SK-N-SH treated with all-trans-retinoic acid at 6 μM for 48 hours (cell line): ENCODE measurements at regions not wholly inside any gene's neighbourhood (a gene's known extent, or its start where the extent isn't known, plus 50 kb on each side); places are given as distances from the start of the nearest gene placed in this dataset.

Source experiments
- ATAC-seq: fragments of 200-7000 bp; cut with Tn5 transposase; 3 replicates; pipeline ENCODE4 v1.9.1; 2020; ENCODE audit warnings: mild to moderate bottlenecking, moderate library complexity
- ARNTL ChIP-seq: fragments of 450-650 bp; formaldehyde crosslinking; IDR thresholded peaks from 2 replicates; pipeline ENCODE4 v1.5.0; 2020; ENCODE audit warnings: low read depth, mild to moderate bottlenecking, moderate library complexity, borderline replicate concordance
- BACH2 ChIP-seq: fragments of 250-450 bp; sonication (Bioruptor Pico); IDR thresholded peaks from 2 replicates; pipeline ENCODE4 v1.9.0; 2021; ENCODE audit warnings: mild to moderate bottlenecking, borderline replicate concordance
- CSDC2 ChIP-seq: fragments of 250-450 bp; sonication (Bioruptor Pico); IDR thresholded peaks from 2 replicates; pipeline ENCODE4 v1.5.0; 2020; ENCODE audit warnings: mild to moderate bottlenecking, moderate library complexity
- ESRRG ChIP-seq: fragments of 250-450 bp; sonication (Bioruptor Pico); IDR thresholded peaks from 2 replicates; pipeline ENCODE4 v1.6.1; 2021; ENCODE audit warnings: mild to moderate bottlenecking
- PPARA ChIP-seq: fragments of 250-450 bp; sonication (Bioruptor Pico); IDR thresholded peaks from 2 replicates; pipeline ENCODE4 v1.5.0; 2020; ENCODE audit warnings: mild to moderate bottlenecking, borderline replicate concordance
- RARB ChIP-seq: fragments of 250-450 bp; sonication (Bioruptor Pico); IDR thresholded peaks from 2 replicates; pipeline ENCODE4 v1.8.0; 2021; ENCODE audit warnings: mild to moderate bottlenecking, moderate library complexity
- SNAI2 ChIP-seq: fragments of 250-450 bp; sonication (Bioruptor Pico); IDR thresholded peaks from 2 replicates; pipeline ENCODE4 v1.5.0; 2020; ENCODE audit warnings: mild to moderate bottlenecking, moderate library complexity
- TCF4 ChIP-seq: fragments of 250-450 bp; sonication (Bioruptor Pico); IDR thresholded peaks from 2 replicates; pipeline ENCODE4 v1.8.0; 2021; ENCODE audit warnings: mild to moderate bottlenecking, moderate library complexity, borderline replicate concordance
- TOX ChIP-seq: fragments of 250-450 bp; sonication (Bioruptor Pico); IDR thresholded peaks from 2 replicates; pipeline ENCODE4 v1.8.0; 2021; ENCODE audit warnings: mild to moderate bottlenecking, moderate library complexity, borderline replicate concordance
- ZC3H10 ChIP-seq: fragments of 250-450 bp; sonication (Bioruptor Pico); IDR thresholded peaks from 2 replicates; pipeline ENCODE4 v1.5.1; 2021; ENCODE audit warnings: mild to moderate bottlenecking, moderate library complexity
- ZFP3 ChIP-seq: fragments of 250-450 bp; sonication (Bioruptor Pico); IDR thresholded peaks from 2 replicates; pipeline ENCODE4 v1.5.0; 2020; ENCODE audit warnings: mild to moderate bottlenecking, moderate library complexity
- ZFP30 ChIP-seq: fragments of 450-650 bp; formaldehyde crosslinking; IDR thresholded peaks from 2 replicates; pipeline ENCODE4 v1.5.0; 2022; ENCODE audit warnings: mild to moderate bottlenecking, moderate library complexity
- ZNF565 ChIP-seq: fragments of 450-650 bp; formaldehyde crosslinking; conservative IDR thresholded peaks from 2 replicates; pipeline ENCODE4 v1.5.0; 2020; ENCODE audit warnings: low read depth, mild to moderate bottlenecking, moderate library complexity
- ZNF70 ChIP-seq: fragments of 450-650 bp; formaldehyde crosslinking; IDR thresholded peaks from 2 replicates; pipeline ENCODE4 v1.5.0; 2020; ENCODE audit warnings: mild to moderate bottlenecking, moderate library complexity
- ZNF8 ChIP-seq: fragments of 450-650 bp; formaldehyde crosslinking; IDR thresholded peaks from 2 replicates; pipeline ENCODE4 v1.5.0; 2020; ENCODE audit warnings: mild to moderate bottlenecking, moderate library complexity
- TF ChIP-seq, protein P1 (sequence below): fragments of 250-450 bp; sonication (Bioruptor Pico); IDR thresholded peaks from 2 replicates; pipeline ENCODE4 v1.5.1; 2020; ENCODE audit warnings: low read depth, mild to moderate bottlenecking, moderate library complexity
- TF ChIP-seq, protein P2 (sequence below): fragments of 250-450 bp; sonication (Bioruptor Pico); IDR thresholded peaks from 2 replicates; pipeline ENCODE4 v1.8.0; 2021; ENCODE audit warnings: low read depth, mild to moderate bottlenecking, moderate library complexity, borderline replicate concordance
- TF ChIP-seq, protein P3 (sequence below): fragments of 250-450 bp; sonication (Bioruptor Pico); IDR thresholded peaks from 2 replicates; pipeline ENCODE4 v1.8.0; 2020; ENCODE audit warnings: mild to moderate bottlenecking, moderate library complexity, borderline replicate concordance
- TF ChIP-seq, protein P4 (sequence below): fragments of 250-450 bp; sonication (Bioruptor Pico); IDR thresholded peaks from 2 replicates; pipeline ENCODE4 v1.5.1; 2021; ENCODE audit warnings: mild to moderate bottlenecking, moderate library complexity
- TF ChIP-seq, protein P5 (sequence below): fragments of 250-450 bp; sonication (Bioruptor Pico); IDR thresholded peaks from 2 replicates; pipeline ENCODE4 v1.5.0; 2020; ENCODE audit warnings: mild to moderate bottlenecking, moderate library complexity

DNA sequence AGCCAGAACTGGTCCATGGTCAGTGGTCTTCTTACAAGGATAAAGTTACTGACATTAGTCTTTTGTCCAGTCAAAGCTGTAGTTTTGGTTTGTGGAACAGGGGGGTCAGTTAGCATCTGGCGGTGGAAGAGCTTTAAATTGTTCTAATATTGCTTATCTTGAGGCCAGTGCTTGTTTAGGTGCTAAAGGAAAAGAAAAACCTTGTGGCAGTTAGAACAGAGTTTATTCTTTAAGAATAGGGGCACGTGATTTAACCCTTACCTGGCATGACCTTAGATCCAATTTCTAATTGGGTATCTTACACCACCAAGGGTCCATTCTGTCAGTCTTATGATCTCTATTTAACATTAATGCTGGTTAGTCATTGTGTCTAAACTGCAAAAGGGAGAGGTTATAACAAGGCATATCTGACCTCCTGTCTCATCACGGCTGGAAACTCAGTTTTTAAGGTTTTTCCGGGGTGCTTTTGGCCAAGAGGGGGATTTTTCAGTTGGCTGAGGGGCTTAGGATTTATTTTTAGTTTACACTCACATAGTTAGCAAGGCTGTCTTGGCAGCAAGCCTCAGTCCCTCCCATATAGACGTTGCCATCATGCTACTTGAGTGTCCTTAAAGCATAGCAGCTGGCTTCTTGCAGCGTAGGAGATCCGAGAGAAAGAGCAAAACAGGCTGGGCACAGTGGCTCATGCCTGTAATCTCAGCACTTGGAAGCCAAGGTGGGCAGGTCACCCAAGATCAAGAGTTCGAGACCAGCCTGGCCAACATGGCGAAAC is 60.1 kb upstream of the FAM89A start:
- no peak for TF ChIP-seq ZNF70 (CRISPR knock-in tag)
- TF ChIP-seq, all 23 proteins: peak for 0
- no peak for ATAC-seq

DNA sequence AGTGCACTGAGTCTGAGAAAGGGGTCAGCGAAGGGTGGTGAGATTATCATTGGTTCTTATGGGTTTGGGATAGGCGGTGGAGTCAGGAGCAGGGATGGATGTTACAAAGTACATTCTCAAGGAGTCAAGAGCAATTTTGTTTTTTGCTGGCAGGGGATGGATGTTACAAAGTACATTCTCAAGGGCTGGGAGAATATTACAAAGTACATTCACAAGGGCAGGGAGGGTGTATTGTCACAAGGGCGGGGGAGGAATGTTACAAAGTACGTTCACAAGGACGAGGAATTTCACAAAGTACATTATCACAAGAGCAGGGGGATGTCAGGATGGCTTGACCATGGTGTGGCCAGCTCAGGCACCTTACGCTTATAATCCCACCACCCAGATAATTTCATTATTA is 59.3 kb upstream of the FAM89A start:
- ATAC-seq, result no peak

DNA sequence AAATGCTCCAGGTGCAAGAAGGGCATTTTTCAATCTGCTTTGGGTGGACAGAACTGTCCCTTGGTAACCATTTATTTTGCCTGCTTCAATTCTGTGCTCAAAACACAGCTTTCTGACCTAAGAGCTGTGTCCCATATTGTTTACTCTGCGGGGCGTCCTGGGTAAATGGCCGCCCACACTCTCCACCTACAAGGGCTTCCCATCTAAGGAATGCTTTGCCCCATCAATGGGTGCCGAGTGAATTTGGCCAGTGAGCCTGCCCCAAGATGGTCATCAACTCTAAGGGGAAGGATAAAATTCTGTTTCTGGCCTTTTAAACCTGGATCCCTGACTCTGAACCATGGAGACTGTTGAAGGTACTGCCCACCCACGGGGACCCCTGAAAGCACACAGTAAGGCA is 55.5 kb upstream of the FAM89A start:
- no peak for TF ChIP-seq ZNF8 (CRISPR knock-in tag)
- no peak for ATAC-seq

More for the DNA sequence above, 59.3 kb upstream of the FAM89A start:
- no peak for TF ChIP-seq ZNF8 (CRISPR knock-in tag)
- no peak for TF ChIP-seq SNAI2
- no peak for TF ChIP-seq ARNTL (CRISPR knock-in tag)
- TF ChIP-seq, protein P1, sequence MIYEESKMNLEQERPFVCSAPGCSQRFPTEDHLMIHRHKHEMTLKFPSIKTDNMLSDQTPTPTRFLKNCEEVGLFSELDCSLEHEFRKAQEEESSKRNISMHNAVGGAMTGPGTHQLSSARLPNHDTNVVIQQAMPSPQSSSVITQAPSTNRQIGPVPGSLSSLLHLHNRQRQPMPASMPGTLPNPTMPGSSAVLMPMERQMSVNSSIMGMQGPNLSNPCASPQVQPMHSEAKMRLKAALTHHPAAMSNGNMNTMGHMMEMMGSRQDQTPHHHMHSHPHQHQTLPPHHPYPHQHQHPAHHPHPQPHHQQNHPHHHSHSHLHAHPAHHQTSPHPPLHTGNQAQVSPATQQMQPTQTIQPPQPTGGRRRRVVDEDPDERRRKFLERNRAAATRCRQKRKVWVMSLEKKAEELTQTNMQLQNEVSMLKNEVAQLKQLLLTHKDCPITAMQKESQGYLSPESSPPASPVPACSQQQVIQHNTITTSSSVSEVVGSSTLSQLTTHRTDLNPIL, result no peak
- no peak for TF ChIP-seq RARB (CRISPR knock-in tag)
- no peak for TF ChIP-seq CSDC2 (CRISPR knock-in tag)
- TF ChIP-seq ZFP3 (CRISPR knock-in tag), result no peak
- no peak for TF ChIP-seq ZNF70 (CRISPR knock-in tag)
- no peak for TF ChIP-seq ZC3H10 (CRISPR knock-in tag)
- TF ChIP-seq ESRRG (CRISPR knock-in tag), result no peak

DNA sequence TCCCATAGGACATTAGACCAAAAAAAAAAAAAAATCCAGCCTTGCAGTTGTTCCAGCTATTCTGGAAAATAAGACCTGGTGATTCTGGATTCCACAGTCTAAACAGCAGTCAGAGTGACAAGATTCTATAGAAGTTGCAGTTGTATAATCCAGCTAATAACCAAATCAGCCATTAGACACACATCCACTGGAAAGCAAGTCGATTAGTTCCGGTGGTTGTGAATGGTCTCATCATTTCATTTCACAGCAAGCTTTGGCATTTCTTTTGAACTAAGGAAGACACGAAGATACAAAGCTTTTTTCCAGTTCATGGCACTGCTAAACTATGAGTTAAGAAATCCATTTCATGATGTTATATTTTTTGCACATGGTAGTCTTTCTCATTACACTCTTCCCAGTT is 54.4 kb upstream of the FAM89A start:
- no peak for TF ChIP-seq PPARA
- ATAC-seq, result no peak

DNA sequence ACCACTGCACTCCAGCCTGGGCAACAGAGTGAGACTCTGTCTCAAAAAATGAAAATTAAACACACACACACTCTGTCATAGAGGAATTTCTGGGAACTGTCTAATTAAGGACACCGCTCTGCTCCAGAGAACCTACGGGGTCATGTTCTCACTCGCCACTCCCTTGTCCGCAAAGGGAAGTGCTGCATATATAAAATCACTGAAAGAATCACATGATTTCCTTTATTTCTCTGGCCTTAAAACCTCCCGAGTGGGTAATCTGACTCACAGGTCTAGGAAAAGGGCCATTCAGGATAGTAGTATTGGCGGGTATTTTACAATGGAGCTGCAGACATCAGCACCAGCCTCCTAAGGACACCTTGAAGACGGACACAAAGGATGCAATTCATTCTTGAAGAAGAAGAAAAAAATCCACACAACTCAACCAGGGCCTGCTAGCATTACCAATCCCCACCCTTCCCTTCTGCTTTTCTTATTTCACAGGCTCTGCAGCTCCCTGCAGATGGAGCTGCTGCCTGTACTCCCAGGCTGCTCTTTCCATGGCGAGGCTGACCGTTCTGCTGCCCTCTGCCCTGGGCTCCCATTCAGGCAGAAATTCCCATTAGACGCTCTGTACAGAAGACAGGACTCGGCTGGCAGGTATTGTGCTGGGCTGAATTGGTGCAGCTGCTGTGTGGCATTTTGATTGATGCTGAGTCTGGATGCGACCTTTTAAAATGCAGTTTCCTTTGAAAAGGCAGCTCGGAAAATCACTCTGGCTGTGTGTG is 53.3 kb upstream of the FAM89A start:
- peak; percentile 40; the same call in 1 of the 3 replicates for ATAC-seq

More for the DNA sequence above, 53.3 kb upstream of the FAM89A start:
- TF ChIP-seq ZNF565 (CRISPR knock-in tag), result no peak
- TF ChIP-seq SNAI2, result no peak
- TF ChIP-seq, protein P2, sequence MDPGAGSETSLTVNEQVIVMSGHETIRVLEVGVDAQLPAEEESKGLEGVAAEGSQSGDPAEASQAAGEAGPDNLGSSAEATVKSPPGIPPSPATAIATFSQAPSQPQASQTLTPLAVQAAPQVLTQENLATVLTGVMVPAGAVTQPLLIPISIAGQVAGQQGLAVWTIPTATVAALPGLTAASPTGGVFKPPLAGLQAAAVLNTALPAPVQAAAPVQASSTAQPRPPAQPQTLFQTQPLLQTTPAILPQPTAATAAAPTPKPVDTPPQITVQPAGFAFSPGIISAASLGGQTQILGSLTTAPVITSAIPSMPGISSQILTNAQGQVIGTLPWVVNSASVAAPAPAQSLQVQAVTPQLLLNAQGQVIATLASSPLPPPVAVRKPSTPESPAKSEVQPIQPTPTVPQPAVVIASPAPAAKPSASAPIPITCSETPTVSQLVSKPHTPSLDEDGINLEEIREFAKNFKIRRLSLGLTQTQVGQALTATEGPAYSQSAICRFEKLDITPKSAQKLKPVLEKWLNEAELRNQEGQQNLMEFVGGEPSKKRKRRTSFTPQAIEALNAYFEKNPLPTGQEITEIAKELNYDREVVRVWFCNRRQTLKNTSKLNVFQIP (CRISPR knock-in tag), result no peak
- no peak for TF ChIP-seq TOX (CRISPR knock-in tag)
- TF ChIP-seq, protein P3, sequence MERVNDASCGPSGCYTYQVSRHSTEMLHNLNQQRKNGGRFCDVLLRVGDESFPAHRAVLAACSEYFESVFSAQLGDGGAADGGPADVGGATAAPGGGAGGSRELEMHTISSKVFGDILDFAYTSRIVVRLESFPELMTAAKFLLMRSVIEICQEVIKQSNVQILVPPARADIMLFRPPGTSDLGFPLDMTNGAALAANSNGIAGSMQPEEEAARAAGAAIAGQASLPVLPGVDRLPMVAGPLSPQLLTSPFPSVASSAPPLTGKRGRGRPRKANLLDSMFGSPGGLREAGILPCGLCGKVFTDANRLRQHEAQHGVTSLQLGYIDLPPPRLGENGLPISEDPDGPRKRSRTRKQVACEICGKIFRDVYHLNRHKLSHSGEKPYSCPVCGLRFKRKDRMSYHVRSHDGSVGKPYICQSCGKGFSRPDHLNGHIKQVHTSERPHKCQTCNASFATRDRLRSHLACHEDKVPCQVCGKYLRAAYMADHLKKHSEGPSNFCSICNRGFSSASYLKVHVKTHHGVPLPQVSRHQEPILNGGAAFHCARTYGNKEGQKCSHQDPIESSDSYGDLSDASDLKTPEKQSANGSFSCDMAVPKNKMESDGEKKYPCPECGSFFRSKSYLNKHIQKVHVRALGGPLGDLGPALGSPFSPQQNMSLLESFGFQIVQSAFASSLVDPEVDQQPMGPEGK, result no peak
- no peak for TF ChIP-seq RARB (CRISPR knock-in tag)
- no peak for TF ChIP-seq ESRRG (CRISPR knock-in tag)
- no peak for TF ChIP-seq ZFP30 (CRISPR knock-in tag)
- no peak for TF ChIP-seq CSDC2 (CRISPR knock-in tag)
- TF ChIP-seq, protein P4, sequence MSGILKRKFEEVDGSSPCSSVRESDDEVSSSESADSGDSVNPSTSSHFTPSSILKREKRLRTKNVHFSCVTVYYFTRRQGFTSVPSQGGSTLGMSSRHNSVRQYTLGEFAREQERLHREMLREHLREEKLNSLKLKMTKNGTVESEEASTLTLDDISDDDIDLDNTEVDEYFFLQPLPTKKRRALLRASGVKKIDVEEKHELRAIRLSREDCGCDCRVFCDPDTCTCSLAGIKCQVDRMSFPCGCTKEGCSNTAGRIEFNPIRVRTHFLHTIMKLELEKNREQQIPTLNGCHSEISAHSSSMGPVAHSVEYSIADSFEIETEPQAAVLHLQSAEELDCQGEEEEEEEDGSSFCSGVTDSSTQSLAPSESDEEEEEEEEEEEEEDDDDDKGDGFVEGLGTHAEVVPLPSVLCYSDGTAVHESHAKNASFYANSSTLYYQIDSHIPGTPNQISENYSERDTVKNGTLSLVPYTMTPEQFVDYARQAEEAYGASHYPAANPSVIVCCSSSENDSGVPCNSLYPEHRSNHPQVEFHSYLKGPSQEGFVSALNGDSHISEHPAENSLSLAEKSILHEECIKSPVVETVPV, result no peak
- TF ChIP-seq ZNF8 (CRISPR knock-in tag), result no peak
- TF ChIP-seq ZNF70 (CRISPR knock-in tag), result no peak
- no peak for TF ChIP-seq BACH2 (CRISPR knock-in tag)
- no peak for TF ChIP-seq PPARA
- TF ChIP-seq, protein P5, sequence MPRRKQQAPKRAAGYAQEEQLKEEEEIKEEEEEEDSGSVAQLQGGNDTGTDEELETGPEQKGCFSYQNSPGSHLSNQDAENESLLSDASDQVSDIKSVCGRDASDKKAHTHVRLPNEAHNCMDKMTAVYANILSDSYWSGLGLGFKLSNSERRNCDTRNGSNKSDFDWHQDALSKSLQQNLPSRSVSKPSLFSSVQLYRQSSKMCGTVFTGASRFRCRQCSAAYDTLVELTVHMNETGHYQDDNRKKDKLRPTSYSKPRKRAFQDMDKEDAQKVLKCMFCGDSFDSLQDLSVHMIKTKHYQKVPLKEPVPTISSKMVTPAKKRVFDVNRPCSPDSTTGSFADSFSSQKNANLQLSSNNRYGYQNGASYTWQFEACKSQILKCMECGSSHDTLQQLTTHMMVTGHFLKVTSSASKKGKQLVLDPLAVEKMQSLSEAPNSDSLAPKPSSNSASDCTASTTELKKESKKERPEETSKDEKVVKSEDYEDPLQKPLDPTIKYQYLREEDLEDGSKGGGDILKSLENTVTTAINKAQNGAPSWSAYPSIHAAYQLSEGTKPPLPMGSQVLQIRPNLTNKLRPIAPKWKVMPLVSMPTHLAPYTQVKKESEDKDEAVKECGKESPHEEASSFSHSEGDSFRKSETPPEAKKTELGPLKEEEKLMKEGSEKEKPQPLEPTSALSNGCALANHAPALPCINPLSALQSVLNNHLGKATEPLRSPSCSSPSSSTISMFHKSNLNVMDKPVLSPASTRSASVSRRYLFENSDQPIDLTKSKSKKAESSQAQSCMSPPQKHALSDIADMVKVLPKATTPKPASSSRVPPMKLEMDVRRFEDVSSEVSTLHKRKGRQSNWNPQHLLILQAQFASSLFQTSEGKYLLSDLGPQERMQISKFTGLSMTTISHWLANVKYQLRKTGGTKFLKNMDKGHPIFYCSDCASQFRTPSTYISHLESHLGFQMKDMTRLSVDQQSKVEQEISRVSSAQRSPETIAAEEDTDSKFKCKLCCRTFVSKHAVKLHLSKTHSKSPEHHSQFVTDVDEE, result no peak
- no peak for TF ChIP-seq TCF4 (CRISPR knock-in tag)
